ENCODE measurements at regions not wholly inside any gene's neighbourhood (a gene's known extent, or its start where the extent isn't known, plus 50 kb on each side); places are given as distances from the start of the nearest gene placed in this dataset.

DNA sequence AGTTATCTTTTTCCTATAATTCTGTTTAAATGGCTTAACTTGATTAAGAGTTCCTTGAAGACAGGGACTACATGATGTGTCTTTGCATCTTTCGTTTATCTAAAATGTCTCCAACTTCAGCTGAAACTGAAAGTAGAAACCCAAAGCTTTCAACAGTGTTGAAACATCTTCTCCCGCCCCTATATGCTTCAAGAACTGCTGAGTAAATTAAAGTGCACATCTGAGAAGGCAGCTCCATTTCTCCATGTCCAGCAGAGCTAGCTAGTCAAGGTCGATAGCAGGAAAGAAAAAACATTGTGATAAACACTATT is 185.7 kb upstream of the TBL1X start:
- Histone ChIP-seq H3K36me3 (ENCODE audit: insufficient read depth, low read length) (no peaks in the 10 kb centered on the region; the same call in 1 of the 2 replicates), H3K79me2 (ENCODE audit: insufficient read depth, low read length) (no peaks in the 10 kb centered on the region), H3K4me2 (ENCODE audit: low read length) (peak overlapping the region; percentile 51), H3K9ac (ENCODE audit: low read length) (no peak overlapping the region), H3K27ac (ENCODE audit: low read depth, low read length, poor library complexity, severe bottlenecking) (no peak overlapping the region), H2AFZ (ENCODE audit: low read length) (no peak overlapping the region), H3K4me3 (ENCODE audit: low read depth, low read length, poor library complexity, severe bottlenecking) (no peak overlapping the region), H3K4me1 (ENCODE audit: insufficient read depth, low read length, severe bottlenecking) (peaks cover 19% of the 10 kb centered on the region), H4K20me1 (ENCODE audit: insufficient read depth, low read length) (no peaks in the 10 kb centered on the region), H3K27me3 (ENCODE audit: insufficient read depth, low read length) (no peaks in the 10 kb centered on the region), H3K9me2 (ENCODE audit: low read depth, low read length) (no peaks in the 10 kb centered on the region), H3F3A (ENCODE audit: insufficient read depth, low read length) (no peaks in the 10 kb centered on the region), H3K9me3 (ENCODE audit: low read length) (no peaks in the 10 kb centered on the region)
- TF ChIP-seq, protein P1, sequence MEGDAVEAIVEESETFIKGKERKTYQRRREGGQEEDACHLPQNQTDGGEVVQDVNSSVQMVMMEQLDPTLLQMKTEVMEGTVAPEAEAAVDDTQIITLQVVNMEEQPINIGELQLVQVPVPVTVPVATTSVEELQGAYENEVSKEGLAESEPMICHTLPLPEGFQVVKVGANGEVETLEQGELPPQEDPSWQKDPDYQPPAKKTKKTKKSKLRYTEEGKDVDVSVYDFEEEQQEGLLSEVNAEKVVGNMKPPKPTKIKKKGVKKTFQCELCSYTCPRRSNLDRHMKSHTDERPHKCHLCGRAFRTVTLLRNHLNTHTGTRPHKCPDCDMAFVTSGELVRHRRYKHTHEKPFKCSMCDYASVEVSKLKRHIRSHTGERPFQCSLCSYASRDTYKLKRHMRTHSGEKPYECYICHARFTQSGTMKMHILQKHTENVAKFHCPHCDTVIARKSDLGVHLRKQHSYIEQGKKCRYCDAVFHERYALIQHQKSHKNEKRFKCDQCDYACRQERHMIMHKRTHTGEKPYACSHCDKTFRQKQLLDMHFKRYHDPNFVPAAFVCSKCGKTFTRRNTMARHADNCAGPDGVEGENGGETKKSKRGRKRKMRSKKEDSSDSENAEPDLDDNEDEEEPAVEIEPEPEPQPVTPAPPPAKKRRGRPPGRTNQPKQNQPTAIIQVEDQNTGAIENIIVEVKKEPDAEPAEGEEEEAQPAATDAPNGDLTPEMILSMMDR (IDR thresholded peaks at IDR 0.05; ENCODE audit: low read length): no peak
- no peak for TF ChIP-seq EZH2 (IDR thresholded peaks at IDR 0.05; ENCODE audit: borderline replicate concordance, low read length)

DNA sequence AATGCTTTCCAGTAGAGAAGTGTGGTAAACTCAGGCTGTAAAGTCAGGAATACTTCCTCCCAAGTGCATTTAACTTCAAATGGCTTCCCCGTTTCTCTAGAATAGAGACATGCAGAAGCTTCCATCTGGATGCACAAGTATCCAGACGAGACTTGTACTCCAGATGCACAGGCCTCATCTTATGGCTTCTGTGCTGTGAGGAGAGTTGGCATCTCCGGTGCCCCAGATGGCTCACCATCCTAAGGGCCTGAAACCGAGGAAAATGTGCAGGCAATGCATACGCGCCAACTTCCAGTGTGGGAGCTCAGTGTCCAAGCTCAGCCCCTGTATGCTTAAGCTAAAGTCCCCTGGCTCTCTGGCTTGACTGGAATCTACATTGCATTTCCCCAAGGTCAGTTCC is 184.0 kb upstream of the TBL1X start:
- Histone ChIP-seq H3K4me2 (ENCODE audit: low read length) (no peak overlapping the region), H3K9me3 (ENCODE audit: low read length) (no peaks in the 10 kb centered on the region), H3F3A (ENCODE audit: insufficient read depth, low read length) (no peaks in the 10 kb centered on the region), H3K36me3 (ENCODE audit: insufficient read depth, low read length) (no peaks in the 10 kb centered on the region; the same call in 1 of the 2 replicates), H2AFZ (ENCODE audit: low read length) (no peak overlapping the region), H3K4me3 (ENCODE audit: low read depth, low read length, poor library complexity, severe bottlenecking) (no peak overlapping the region), H3K27me3 (ENCODE audit: insufficient read depth, low read length) (no peaks in the 10 kb centered on the region), H3K9me2 (ENCODE audit: low read depth, low read length) (no peaks in the 10 kb centered on the region), H3K4me1 (ENCODE audit: insufficient read depth, low read length, severe bottlenecking) (peaks cover 19% of the 10 kb centered on the region), H3K27ac (ENCODE audit: low read depth, low read length, poor library complexity, severe bottlenecking) (no peak overlapping the region), H3K9ac (ENCODE audit: low read length) (no peak overlapping the region), H3K79me2 (ENCODE audit: insufficient read depth, low read length) (no peaks in the 10 kb centered on the region), H4K20me1 (ENCODE audit: insufficient read depth, low read length) (no peaks in the 10 kb centered on the region)
- no peak for TF ChIP-seq EZH2 (IDR thresholded peaks at IDR 0.05; ENCODE audit: borderline replicate concordance, low read length)
- TF ChIP-seq, protein P1 (IDR thresholded peaks at IDR 0.05; ENCODE audit: low read length): no peak

DNA sequence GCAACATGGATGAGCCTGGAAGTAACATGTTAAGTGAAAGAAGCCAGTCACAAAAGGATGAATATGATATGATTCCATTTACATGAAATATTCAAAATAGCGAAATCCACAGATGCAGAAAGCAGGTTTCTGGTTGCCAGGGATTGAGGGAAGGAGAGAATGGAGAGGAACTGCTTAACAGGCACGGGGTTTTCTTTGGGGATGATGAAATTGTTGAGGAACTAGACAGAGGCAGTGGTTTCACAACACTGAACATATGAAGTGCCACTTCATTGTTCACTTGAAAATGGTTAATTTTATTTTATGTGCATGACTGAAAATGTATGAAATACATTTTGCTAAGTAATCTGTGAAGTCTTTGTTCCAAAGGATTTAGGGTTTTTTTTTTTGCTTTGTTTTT is 182.5 kb upstream of the TBL1X start:
- no peaks in the 10 kb centered on the region for H3K27me3 ChIP-seq (ENCODE audit: insufficient read depth, low read length)
- H3K9me3 ChIP-seq (ENCODE audit: low read length): no peaks in the 10 kb centered on the region
- H3K9me2 ChIP-seq (ENCODE audit: low read depth, low read length): no peaks in the 10 kb centered on the region
- H2AFZ ChIP-seq (ENCODE audit: low read length): no peak overlapping the region
- H4K20me1 ChIP-seq (ENCODE audit: insufficient read depth, low read length): no peaks in the 10 kb centered on the region
- H3K4me2 ChIP-seq (ENCODE audit: low read length): no peak overlapping the region
- H3K27ac ChIP-seq (ENCODE audit: low read depth, low read length, poor library complexity, severe bottlenecking): no peak overlapping the region
- no peaks in the 10 kb centered on the region for H3K79me2 ChIP-seq (ENCODE audit: insufficient read depth, low read length)
- H3K4me1 ChIP-seq (ENCODE audit: insufficient read depth, low read length, severe bottlenecking): peaks cover 18% of the 10 kb centered on the region
- no peak overlapping the region for H3K4me3 ChIP-seq (ENCODE audit: low read depth, low read length, poor library complexity, severe bottlenecking)
- no peak overlapping the region for H3K9ac ChIP-seq (ENCODE audit: low read length)
- no peaks in the 10 kb centered on the region for H3F3A ChIP-seq (ENCODE audit: insufficient read depth, low read length)
- no peaks in the 10 kb centered on the region; the same call in 1 of the 2 replicates for H3K36me3 ChIP-seq (ENCODE audit: insufficient read depth, low read length)
- TF ChIP-seq, protein P1 (IDR thresholded peaks at IDR 0.05; ENCODE audit: low read length): no peak
- no peak for TF ChIP-seq EZH2 (IDR thresholded peaks at IDR 0.05; ENCODE audit: borderline replicate concordance, low read length)

Data from OCI-LY1 (cell line).